ENCODE measurements at regions not wholly inside any gene's neighbourhood (a gene's known extent, or its start where the extent isn't known, plus 50 kb on each side); places are given as distances from the start of the nearest gene placed in this dataset.

DNA sequence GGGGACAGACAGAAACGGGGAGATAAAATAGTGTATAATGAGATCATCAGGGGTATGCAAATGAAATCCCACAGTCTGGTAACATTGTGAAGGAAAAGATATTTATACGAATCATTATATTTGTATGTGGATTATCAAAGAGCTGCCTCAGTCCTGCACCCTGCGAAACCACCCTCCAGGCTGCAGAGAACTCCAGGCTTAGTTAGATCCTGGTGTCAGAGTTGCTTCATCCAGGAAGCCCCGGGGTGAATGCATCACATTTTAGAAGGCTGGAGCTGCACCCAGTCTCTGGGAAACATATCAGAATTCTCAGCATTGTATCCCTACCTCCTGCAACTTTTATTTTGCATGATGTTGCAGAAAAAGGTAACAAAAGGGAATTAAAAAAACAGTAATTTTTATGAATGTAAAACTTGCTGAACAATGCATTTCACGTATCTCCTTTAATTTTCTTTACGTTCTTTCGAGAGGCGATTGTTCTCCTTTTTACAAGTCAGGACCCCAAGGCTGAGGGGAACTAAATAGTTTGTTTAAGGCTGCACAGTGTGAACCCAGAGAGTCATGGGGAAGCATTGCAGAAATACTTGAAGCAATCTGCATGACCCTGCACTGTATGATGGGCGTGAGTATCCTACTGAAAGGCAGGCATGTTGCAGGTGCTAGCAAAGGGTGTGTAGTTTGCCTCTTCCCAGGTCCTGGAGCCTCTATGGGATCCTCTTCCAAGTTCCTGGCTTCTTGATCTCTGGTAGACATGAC lies 299.5 kb upstream of the CLNK start:
- no peak for DNase-seq (ENCODE audit: low read depth)

DNA sequence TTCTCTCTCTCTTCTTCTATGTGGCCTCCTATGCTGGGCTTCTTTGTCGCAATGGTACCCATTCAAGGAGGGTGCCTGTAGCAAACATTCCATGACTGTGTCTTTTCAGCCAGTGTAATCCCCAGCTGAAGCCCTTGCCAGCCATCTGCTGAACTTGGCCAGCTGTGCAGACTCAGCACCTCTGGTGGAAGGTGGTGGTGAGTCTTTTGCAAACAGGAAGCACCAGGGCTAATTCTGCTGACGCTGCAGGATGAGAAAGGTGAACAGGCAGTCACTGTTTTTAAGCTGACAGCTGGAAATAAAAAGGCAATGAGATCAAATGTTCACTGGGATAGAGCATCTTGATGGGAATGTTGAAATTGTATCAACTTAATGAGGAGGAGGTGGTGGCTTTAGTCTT lies 298.7 kb upstream of the CLNK start:
- DNase-seq (ENCODE audit: low read depth) = no peak

DNA sequence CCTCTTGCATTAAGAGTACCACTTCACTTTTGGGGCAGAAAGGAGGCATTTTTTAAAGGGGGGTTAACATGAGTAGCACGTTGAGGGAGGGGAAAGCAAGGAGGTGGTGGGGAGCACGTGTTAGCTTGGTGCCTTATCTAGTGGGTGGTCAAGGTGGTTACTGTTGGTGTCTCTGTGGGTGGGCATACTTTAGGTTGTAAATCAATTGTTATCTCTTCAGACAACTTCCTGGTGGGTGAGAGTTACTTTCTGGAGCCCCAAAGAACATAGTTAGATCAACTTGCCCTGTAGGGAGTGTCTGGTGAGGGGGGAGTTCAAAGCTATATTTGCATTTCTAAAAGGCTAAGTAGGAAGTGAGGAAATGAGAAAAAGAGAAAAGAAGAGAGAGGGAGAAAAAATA lies 297.7 kb upstream of the CLNK start:
- no peak for DNase-seq (ENCODE audit: low read depth)

DNA sequence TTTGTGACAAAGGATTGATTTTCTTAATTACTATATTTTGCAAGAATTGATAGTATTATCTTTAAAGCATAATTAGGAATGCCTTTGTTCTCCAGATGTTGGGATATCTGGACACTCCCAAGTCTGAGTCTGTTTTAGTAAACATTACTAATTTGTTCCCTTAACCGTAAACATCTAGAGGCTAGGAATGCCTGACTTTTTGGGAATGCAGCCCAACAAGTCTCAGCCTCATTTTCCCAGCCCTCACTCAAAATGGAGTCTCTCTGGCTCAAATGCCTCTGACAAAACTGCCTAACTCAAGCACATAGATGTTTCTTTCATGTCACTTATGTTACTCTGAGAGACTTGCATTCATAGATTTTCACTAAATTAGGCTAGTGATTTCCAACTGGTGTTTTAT lies 297.0 kb upstream of the CLNK start:
- DNase-seq (ENCODE audit: low read depth) = no peak

DNA sequence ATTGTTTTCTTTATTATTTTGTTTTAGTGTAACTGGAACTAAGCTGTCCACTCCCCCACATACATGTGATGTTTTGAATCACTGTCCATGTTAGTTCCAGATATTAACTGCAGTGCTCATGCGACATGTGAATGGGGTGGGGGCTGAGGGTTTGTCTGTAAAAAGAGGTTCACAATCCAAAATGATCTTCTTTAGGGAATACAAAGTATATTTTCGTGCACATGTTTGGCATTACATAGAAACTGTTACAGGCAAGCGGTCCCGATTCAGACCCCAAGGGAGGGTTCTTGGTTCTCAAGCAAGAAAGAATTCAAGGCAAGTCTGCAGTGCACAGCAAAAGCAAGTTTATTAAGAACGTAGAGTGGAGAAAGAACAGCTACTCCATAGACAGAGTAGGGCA lies 296.5 kb upstream of the CLNK start:
- DNase-seq (ENCODE audit: low read depth) = no peak

DNA sequence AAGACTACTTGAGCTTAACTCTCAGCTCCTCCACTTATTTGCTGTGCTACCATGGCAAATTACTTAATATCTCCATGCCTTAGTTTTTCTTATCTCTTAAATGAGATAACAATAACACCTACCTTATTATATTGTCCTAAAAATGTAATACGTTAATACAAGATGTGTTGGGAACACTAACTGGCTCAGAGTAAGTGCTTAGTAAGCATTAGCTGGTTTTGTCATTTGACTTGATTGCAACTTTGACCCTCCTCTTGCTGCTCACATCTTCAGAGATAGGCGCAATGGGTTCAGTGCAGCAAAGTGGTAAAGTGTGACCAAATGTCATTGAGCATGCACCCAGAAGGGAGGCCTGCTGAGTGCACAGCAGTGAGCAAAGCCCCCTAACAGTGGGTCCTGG lies 294.5 kb upstream of the CLNK start:
- no peak for DNase-seq (ENCODE audit: low read depth)

DNA sequence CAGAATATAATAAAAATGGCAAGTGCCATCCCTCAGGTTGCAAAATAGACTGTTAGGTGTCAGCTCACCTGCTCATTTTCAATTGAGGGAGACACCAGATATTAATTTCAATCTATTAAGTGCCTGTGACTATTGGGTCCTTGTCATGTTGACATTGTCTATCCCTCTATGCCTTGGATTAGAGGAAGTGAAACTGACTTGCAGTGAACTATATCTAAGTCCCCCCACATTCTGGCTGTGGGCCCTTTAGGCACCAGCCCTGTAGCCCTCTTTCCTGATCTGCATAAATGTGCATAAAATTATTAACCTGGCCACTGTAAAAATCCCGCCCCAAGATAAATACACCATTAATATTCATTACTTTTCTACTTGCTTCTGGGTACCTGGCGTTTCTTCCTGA lies 293.0 kb upstream of the CLNK start:
- DNase-seq (ENCODE audit: low read depth) = no peak

DNA sequence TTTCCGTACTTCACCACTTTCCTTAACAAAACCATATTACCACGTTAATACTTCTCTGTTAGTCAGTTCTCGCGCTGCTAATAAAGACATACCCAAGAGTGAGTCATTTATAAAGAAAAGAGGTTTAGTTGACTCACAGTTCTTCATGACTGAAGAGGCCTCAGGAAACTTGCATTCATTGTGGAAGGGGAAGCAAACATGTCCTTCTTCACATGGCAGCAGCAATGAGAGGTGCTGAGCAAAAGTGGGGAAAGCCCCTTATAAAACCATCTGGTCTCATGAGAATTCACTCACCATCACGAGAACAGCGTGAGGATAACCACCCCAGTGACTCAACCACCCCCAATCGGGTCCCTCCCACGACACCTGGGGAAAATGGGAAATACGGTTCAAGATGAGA lies 289.8 kb upstream of the CLNK start:
- DNase-seq (ENCODE audit: low read depth) = no peak

DNA sequence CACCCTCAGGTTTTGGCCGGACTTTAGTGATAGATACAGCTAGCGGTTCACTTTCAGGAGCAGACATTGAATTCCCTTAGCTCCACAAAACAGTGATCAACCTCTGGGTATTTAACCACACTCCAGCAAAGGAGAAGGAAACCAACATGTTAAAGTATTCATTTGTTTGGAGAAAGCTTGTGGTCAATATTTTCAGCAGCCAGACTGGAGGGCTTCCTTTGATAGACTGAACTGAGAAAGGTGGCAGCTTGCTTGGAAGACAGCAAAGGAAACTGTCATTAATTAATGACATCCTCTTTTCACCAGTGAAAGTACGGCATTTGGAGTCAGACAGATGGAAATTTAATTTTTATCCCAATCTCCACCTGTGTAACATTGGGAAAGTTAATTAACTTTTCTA lies 289.1 kb upstream of the CLNK start:
- DNase-seq (ENCODE audit: low read depth) = no peak

DNA sequence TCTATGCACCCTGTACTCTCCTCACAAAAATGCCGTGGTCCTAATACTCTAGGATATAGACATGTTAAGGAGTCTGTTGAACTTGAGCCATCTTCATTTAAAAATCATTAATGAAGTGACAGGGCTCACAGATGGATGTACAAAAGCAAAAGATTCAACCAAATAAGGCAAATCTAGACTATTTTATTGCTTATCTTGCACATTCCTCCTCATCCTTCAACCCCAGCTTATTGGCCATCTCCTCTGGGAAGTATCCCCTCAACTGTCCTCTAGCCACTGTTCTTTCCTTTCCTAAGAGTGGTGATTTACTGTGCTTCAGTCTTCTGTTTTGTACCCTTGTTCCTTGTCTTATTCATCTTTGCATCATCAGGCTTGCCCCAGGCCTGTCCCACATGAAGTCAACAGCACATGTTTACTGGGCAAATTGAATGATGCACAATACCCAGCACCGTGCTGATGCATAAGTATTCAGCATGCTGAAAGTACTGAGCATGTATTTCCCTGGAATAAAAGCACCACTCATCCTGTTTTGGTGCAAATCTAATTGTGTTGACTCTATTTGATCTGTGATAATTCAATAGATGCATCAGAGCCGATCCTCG lies 287.3 kb upstream of the CLNK start:
- DNase-seq (ENCODE audit: low read depth) = no peak

DNA sequence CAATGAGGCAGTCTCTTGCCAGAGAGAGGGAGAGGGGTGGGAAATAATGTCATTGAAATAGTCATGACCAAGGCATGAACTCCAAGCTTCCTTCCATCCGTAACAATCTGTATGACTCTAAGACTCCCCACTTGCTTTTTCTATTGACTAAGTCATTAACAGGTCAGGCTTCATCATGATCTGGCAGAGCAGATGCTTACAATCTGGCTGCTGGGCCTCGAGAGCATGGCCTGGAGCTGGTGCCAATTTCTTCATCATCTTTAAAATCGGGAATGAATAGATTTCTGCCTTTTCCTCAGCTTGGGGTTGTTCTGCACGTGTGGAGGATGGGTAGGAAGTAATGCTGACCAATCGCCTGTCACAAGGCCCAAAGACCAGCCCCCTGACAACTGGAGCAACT lies 280.6 kb upstream of the CLNK start:
- no peak for DNase-seq (ENCODE audit: low read depth)

DNA sequence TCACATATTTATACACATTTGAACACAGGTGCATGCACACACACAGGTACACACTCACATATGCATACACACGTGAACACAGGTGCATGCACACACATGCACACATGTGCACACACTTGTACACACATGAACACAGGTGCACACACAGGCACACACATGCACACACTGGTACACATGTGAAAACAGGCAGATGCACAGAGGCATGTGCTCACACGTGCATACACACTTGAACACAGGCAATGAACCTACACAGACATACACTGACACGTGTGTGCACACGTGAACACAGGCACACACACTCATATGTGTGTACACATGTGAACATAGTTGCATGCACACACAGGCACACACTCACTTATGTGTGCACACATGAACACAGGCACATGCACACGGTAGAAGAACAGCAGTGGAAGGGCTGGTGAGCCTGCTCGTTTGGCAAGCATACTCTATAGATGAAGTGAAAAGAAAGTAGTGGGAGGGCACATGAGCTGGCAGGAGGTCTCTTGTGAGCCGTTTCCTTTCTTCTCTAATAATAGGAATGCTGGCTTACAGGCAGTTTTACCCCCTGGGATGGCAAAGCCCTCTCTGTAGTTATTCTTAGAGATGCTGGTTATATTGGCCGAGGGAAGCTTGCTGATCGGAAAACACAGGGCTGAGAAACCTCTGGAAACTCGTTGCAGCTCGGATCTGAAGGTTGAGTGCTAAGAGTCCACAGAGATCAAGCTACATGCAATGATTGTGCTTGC lies 279.6 kb upstream of the CLNK start:
- DNase-seq (ENCODE audit: low read depth) = no peak

DNA sequence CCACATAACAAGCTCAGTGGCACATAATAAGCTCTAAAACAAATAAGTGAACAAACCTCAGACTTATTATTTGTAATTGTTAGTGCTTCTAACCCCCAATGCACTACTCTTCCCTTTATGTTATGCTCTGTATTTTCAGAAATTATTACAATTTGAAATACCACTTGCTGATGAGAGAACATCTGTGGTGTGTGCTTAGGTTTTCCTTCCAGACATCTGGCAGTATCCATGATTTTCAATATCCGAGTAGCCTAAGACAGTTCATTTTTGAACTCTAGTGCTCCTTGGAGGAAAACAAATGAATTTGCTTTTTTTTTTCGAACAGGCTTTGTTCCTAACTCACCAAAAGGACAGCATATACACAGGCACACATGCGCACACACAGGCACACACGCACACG lies 278.7 kb upstream of the CLNK start:
- no peak for DNase-seq (ENCODE audit: low read depth)

DNA sequence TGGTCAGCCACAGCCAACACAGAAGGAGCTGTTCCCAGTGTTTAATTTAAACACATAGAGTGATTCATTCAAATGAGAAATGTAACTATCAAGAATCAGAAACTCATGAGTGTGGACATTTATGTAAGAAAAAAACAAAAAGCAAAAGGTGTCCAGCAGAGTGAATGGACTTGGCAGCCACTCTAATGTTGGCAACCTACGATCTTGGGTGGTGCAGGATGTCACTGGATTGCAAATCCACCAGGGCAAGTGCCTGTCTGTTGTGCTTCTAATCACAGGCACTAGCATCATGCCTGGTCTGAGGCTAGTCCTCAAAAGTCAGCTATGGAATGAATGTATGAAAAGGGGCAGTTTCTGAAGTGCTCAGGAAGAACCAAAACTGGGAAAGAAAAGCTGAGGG lies 277.7 kb upstream of the CLNK start:
- DNase-seq (ENCODE audit: low read depth) = no peak

DNA sequence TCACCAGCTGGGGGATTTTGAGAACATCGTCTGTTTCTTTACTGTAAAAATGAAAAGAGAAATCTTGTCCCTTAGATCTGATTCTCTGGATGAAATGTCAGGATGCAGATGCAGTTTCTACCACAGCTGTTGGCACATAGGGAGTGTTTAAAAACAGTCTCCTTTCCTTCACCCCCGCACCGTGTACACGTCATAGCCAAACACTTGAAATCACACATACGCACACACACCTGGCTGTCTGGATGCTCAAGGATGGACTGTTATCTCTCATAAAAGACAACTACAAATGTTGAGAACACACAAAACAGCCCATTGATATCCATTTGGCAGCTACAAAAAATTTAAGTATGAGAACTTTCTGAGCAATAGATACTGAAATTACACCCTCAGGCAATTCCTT lies 275.8 kb upstream of the CLNK start:
- no peak for DNase-seq (ENCODE audit: low read depth)

DNA sequence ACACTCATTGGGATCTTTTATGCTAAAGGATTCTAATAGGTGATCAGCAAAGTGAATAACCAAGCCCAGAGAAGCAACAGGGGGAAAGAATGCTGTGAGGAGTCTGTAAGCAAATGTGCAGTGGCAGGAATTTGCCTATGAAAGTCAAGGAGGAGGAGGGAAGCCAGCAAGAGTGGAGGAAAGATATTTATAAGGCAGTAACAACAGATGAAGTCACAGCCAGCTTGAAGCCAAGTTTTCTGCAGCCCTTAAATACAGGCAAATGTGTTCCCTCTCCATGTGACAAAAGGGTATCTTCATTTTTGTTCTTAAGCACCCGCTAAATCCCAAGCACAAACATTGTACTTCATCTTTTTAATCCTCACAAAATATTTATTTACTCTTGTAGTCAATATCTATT lies 275.0 kb upstream of the CLNK start:
- DNase-seq (ENCODE audit: low read depth) = peak; percentile 18

DNA sequence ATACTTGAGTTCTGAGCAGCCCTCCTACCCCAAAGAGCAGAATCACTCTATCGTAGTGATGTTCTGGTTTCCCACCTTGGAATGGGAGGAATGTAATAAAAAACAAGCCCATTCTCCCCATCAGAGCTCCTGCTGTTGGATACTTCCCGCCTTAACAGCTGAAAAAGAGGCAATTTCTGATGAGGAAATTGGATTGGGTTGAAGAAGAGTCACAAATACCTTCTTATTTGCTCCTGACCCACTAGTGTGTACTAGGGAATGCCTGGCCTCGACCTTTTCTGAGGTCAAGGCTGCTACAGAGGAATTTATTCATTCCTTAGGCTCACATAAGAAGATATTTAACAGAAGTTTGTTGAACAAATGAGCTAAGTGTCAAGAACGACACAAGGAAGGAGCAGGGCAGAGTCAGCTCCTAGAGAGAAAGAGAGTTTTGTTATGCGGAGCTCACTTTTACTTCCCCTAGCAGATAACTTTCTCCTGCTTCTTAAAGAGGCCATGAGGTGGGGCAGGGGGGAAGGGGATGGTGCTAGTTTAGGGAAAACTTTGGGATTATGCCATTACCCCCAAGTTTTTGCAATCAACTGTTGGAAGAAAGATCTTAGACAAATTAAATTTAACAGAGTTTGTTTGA lies 273.8 kb upstream of the CLNK start:
- no peak for DNase-seq (ENCODE audit: low read depth)

DNA sequence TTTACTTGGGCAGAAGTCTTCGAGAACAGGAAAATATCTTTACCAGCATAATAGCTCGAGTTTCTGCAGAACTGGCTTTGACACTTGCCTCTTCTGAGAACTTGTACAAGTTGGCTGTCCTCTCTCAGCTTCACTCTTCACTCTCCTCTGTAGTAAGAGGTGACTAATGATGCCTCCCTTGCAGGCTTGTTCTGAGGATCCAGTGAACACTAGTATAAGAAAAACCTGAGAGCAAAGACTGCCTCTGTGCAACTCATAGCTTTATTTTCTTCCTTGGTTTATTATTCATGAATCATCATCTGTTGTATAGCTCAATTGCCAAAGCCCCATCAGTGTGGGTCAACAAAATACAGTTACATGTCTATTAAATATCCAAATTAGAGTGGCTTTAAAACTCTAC lies 266.7 kb upstream of the CLNK start:
- DNase-seq (ENCODE audit: low read depth) = no peak

DNA sequence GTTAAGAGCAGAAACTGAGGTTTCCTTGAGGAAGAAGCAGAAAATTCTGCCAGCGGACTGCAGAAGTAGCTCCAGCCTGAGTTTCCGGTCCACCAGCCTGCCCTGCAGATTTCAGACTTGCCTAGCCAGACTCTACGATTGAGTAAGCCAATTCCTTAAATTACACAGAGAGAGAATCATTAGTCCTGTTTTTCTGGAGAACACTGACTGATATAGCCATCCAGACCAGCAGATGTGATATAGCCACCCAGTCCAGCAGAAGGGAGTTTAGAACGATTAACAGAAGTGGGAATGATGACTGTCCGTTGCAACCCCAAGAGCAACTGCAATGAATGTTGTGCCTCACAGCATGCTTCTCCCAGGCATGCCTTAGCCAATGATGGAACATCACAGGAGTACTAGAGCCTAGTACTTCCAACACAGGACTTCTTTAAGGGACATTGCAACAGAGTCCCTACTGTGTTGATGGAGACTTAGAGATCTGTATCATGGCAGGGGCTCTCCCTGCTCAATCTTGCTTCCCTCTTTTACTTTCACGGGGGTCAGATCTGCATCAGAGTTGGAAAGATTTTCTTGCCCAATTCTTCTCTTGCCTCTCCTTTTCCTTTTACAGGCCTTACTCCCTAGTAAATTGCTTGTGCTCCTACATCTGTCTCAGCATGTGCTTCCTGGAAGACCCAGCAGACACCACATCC lies 264.6 kb upstream of the CLNK start:
- no peak for DNase-seq (ENCODE audit: low read depth)

DNA sequence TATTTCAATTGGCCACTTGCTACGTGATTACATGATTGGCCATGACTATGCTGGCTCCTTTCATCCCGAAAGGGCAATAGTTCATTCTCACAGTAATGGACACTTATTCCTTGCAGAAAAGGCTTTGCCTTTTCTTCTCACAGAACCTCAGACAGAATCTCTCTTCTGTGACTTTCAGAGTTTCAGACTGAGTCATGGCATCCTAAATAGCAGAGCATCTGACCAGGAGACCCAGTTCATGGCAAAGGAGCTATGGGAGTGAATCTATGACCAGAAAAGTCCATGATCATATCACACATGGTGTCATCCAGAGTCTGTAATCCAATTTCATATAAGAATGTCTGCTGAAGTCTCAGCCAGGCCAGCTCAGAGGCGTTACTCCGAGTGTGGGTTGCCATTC lies 263.3 kb upstream of the CLNK start:
- DNase-seq (ENCODE audit: low read depth) = no peak

DNA sequence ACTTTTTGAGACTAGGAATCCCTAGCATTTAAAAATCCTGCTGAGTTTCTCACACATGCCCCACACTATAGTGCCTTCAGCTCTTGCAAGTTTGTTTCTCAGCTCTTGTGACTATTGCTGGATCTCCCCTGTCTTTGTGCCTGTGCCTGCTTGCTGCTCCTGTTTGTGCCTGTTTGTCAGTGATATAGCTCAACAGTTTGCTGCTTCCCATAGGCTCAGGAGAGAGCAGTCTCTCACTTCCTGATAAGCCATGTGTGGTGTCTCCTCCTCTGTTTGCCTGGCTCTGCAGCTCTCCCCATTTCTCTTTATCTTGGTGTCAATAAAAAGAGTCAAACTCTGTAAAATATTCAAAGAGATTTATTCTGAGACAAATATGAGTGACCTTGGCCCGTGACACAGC lies 259.8 kb upstream of the CLNK start:
- no peak for DNase-seq (ENCODE audit: low read depth)

DNA sequence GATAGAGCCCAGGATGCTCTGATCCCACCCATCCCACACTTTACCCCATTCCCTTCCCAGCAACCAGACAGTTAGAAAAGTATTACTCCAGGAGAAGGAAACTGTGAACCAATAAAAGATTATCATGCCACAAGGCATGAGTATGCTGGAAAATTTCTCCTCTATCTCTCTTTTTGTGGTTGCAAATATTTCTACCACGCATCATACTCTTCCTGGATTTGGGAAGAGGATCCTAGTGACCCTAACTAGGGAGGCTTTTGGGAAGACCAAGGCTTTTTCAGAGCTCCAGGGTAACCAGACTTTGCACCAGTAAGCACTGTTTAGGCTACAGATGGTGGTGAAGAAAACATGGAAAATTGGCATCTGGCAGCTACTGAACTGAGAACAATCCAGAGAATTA lies 257.6 kb upstream of the CLNK start:
- DNase-seq (ENCODE audit: low read depth) = no peak
